Right lobe of liver (tissue), 4 donors: ENCODE measurements at regions not wholly inside any gene's neighbourhood (a gene's known extent, or its start where the extent isn't known, plus 50 kb on each side); places are given as distances from the start of the nearest gene placed in this dataset.

Source experiments
- CTCF ChIP-seq, 4 donors: fragments of 200-600 bp in 3 of 4; fragments of 450-650 bp in 1 of 4; IDR thresholded peaks; one replicate each; pipeline versions ENCODE4 v1.5.1 to v1.8.0; 2016 to 2022; ENCODE audit warnings: antibody characterized with exemption in 4 of 4, mild to moderate bottlenecking in 2 of 4
- POLR2A ChIP-seq: fragments of 450-650 bp; IDR thresholded peaks from one replicate; pipeline ENCODE4 v1.6.1; 2017; ENCODE audit warnings: antibody characterized with exemption, mild to moderate bottlenecking
- donor health status: DM: no; HTN: no; CAD: no.
- donor health status: DM: no; HTN: no; CAD: no.
- donor health status: DM: no; HTN: yes; CAD: no.

- TF ChIP-seq CTCF (IDR thresholded peaks at IDR 0.05) (no peak), POLR2A (no peak)
These were observed 118.8 kb upstream of the RBMS1 start for GRCh38 chr2:160612266-160612856.
